ENCODE measurements at regions not wholly inside any gene's neighbourhood (a gene's known extent, or its start where the extent isn't known, plus 50 kb on each side); places are given as distances from the start of the nearest gene placed in this dataset.

DNA sequence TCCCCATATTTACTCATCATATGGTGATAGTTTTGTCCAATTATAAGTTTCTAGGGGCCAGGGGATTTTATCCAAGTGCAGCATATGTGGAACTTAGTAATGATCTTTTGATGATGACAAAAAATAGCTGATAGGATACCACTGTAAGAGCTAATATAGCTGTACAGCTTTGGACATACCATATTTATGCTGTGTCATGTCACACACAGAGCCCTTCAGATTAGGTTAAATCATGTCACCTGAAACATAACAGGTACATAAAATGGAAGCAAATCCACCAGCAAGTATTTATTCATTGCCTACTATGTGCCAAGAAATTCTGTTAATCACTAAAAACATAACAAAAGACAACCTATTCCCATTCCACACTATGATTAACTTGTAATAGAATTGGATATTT is 82.8 kb upstream of the IPO9 start:
- DNase-seq (ENCODE audit: low read depth in 3 of 3): no peak

DNA sequence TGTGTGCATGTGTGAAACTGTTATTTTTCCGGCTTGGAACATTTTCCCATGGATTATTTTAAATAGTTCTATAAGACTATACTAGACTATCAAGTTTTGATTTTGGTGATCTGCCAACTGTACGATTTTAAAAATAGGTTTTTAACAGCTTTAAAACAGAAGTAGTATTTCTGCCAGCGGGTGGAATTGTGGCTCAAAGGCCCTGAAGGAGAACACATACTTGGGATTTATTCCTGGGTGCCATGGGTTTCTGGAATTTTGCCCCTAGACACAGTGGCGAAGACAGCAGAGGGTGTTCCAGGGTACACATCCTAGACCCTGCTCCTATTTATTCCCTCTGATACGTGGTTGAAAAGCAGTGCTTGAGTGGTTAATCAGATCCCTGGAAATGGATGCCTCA is 81.7 kb upstream of the IPO9 start:
- DNase-seq (ENCODE audit: low read depth in 3 of 3): no peak

DNA sequence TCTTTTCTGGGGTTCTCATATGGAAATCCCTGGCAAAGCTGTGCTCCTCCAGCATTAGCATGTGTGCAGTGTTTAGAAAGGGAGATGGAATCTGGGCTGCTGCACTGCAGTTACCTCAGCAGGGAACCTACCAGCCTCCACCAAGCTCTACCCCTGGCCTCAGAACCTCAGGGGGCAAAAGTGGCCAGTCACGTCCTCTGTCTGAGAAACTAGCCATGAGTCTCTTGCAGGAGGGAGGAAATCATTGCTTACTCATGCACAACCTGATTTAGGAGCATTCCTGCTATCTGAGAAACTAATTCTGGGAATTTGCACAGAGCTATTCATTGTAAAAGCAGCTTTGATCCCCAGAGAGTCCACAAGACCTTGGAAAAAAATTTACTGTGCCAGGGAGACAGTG is 80.6 kb upstream of the IPO9 start:
- no peak for DNase-seq (ENCODE audit: low read depth in 3 of 3)

GRCh38 chr1:201749059-201749690 is 79.8 kb upstream of the IPO9 start:
- no peak for DNase-seq (ENCODE audit: low read depth in 3 of 3)

GRCh38 chr1:201750120-201750519 is 78.8 kb upstream of the IPO9 start:
- DNase-seq (ENCODE audit: low read depth in 3 of 3): no peak

DNA sequence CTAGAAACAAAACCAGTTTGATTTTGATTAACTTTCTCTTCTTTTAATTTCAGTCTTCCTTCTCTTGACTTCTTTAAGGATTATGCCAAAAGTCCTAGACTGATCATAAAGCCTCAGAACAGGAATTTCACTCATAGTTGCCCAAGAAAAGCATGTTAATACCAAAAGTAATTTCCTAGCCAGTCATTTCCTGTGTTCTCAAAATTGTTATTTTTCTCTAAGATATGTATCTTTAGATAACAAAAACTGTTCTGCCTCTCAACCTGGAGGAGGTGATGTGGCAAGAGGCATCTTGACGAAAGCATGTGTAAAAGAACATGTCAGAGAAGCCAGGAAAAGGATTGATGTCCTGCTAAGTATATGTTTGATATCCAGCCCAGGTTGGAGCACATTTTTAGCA is 78.0 kb upstream of the IPO9 start:
- DNase-seq (ENCODE audit: low read depth in 3 of 3): no peak

DNA sequence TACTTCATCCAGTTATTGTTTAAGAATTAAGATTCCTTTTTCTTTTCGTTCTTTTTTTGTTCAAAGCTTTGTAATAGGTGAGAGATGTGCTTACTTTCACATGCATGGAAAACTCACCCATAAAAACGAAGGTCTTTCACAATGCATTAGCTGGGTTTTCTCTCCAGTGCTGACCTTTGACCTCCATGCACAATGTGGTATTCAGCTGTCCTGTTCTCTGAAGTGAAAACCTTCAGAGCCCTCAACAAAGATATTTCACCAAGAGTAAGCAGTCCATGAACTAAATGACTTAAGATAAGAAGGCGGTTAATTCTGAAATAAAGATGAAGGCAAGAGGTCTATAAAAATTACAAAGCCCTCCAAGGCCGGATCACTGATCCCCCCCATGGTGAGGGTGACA is 77.1 kb upstream of the IPO9 start:
- no peak for DNase-seq (ENCODE audit: low read depth in 3 of 3)

DNA sequence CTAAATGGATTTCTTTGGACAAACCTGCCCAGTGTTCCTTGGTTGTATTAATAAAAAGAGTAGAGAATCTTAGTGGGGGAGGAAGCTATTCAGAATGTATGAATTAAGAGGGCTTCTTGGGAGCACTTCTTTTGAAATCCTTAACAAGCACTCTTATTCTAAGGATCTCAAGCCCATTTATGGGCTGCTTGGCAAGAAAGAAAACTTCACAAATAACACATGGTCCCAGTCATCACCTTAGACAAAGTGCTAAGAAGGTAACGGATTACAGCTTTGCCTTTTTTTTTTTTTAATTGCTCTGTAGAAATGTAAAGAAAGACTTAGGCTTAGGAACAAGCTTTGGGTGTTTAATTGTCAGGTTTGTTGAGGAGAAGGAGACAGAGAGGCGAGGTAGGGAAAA is 76.6 kb upstream of the IPO9 start:
- no peak for DNase-seq (ENCODE audit: low read depth in 3 of 3)

DNA sequence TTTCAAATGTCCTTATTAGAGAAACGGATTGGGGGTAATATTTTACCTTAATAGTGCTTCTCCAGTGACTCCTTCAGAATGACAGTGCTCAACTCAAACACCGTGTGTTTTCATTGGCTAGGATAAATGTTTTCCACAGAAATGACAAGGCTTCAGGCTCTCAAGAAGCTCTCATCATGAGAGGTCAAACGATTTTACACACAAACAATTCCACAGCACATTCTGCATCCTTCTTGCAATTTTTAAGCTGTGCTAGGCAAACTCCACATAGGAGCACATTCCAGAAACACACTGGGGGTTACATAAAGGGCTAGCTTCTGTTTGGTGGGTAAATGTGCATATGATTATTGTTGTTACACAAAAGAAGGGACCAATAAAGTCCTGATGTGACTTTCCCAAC is 75.5 kb upstream of the IPO9 start:
- no peak for DNase-seq (ENCODE audit: low read depth in 3 of 3)

- DNase-seq (ENCODE audit: low read depth in 3 of 3): no peak
These were observed 74.6 kb upstream of the IPO9 start for GRCh38 chr1:201754353-201754752.

DNA sequence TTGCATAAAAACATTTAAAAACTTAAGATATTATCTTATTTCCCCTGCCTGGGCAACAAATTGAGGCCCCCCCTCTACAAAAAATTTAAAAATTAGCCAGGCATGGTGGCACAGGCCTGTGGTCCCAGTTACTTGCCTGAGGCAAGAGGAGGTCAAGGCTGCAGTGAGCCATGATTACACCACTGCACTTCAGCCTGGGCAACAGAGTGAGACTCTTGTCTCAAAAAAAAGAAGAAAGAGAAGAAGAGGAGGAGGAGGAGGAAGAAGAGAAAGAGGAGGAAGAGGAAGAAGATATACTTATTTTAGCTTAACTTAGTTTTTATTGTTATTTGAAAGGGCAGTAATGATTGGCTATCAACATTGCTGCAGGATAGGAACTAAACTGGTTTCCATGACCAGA is 73.8 kb upstream of the IPO9 start:
- no peak for DNase-seq (ENCODE audit: low read depth in 3 of 3)

DNA sequence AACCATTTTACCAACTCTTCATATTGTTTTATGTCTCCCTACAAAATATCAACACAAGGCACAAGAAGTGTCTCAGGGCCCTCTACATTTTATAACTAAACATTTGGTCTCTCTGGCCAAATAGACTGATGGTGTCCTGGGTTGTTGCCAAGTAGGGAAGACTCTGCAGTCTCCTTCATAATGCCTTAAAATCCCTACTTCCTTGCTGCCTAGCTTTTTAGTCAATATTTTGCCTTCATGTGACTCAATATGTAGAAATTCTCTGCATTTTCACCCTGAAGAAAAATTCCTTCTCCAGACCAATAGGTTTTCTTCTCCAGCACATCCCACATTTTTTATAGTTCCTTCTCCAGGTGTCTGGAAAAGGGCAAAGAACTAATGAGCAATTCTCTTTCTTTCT is 72.6 kb upstream of the IPO9 start:
- no peak for DNase-seq (ENCODE audit: low read depth in 3 of 3)

DNA sequence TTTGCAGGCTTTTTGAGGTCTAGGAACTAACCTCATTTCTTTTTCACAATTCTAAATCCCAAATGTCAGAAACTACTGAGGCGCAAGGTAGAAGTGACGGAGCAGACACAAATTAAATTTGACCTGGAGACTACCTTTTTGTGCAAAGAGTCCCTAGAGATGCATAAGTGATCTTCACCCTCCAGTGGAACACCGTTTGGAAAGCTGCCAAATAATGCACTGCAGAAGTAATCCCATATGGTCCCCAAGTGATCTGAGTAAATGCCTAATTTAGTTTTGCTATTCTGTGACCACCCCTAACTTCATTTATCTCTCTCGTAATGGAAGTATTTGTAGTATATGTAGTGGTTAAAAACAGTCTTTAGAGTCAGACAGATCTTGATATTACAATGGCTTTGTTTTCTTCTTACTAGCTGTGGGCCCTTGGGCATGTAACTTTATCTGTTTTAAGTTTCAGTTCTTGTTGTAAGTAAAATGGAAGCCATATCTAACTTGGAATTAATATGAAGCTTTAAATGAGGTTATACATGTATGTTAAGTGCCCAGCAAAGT is 70.4 kb upstream of the IPO9 start:
- no peak for DNase-seq (ENCODE audit: low read depth in 3 of 3)

- DNase-seq (ENCODE audit: low read depth in 3 of 3): no peak
These were observed 69.7 kb upstream of the IPO9 start for GRCh38 chr1:201759194-201759815.

GRCh38 chr1:201760516-201760915 is 68.4 kb upstream of the IPO9 start:
- no peak for DNase-seq (ENCODE audit: low read depth in 3 of 3)

GRCh38 chr1:201761178-201761577 is 67.8 kb upstream of the IPO9 start:
- no peak for DNase-seq (ENCODE audit: low read depth in 3 of 3)

DNA sequence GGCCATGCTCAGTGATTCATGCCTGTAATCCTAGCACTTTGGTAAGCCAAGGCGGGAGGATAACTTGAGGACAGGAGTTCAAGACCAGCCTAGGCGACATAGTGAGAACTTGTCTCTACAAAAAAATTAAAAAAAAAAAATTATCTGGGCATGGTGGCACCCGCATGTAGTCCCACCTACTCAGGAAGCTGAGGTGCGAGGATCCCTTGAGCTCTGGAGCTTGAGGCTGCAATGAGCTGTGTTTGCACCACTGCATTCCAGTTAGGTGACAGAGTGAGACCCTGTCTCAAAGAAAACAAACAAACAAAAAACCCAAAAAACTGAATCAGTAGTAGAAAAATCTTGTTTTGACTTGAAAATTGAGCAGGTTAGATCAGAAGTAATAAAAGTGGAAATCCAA is 67.1 kb upstream of the IPO9 start:
- no peak for DNase-seq (ENCODE audit: low read depth in 3 of 3)

GRCh38 chr1:201762381-201762780 is 66.6 kb upstream of the IPO9 start:
- DNase-seq (ENCODE audit: low read depth in 3 of 3): no peak

DNA sequence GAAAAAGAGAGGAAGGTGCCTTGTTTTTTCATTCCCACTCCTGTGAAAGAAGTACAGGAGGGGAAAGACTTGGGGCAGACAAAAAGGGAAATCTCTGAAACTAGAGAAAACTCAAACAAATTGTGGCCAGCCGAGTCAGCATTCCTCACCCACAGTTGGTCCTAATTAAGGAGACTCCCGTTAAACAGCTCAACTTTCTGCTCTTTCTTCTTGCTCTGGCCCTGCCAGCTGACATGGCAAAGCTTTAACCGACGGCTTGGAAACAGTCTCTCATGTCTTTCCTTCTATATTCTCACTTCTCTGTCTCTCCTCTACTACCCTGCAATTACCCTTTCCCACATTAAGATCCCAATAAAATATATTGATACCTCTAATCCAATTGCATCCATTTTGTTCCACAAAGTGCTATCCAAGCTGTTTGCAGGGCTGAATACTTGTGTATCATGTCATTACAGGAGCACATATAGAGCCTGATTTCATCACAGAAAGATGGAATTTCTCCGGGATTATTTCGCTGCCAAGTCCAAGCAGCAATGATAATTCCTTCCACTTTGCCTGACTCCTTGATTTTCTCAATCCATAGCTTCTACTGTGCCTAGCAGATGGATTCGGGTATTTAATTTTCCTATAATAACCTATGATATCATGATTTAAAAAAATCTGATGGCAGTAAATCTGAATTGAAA is 65.4 kb upstream of the IPO9 start:
- no peak for DNase-seq (ENCODE audit: low read depth in 3 of 3)

DNA sequence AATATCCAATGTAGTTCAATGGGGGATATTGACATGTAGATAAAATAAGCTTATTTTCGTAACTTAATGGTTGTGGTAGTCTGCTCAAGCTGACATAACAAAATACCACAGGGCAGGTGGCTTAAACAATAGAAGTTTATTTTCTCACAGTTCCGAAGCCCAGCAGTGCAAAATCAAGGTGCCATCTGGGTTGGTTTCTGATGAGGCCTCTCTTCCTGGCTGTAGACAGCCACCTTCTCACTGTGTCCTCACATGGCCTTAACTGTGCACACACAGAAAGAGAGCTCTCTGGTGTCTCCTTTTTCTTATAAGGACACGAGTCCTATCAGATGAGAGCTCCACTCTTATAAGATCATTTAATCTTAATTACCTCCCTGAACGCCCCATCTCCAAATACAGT is 64.8 kb upstream of the IPO9 start:
- no peak for DNase-seq (ENCODE audit: low read depth in 3 of 3)

DNA sequence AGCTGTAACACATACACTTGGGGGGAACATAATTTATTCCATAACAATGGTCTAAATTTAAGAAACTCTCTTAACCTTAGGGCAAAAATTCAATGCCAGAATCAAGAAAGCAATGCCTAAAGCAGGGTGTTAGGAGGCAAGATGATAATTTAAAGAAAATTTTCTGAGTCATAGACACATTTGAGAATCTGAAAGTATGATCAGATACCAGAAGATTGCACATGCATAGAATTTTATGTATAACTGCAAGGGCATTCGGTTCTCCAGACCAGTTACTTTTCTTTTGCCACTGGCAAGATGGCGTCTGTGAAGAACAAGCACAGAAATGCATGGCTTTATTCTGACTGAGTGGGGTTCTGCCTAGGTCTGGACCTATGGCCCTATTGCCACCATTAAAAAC is 64.4 kb upstream of the IPO9 start:
- no peak for DNase-seq (ENCODE audit: low read depth in 3 of 3)

GRCh38 chr1:201766131-201766866 is 62.7 kb upstream of the IPO9 start:
- no peak for DNase-seq (ENCODE audit: low read depth in 3 of 3)

GRCh38 chr1:201767339-201767738 is 61.6 kb upstream of the IPO9 start:
- DNase-seq (ENCODE audit: low read depth in 3 of 3): no peak

Measured in stimulated activated CD4-positive, alpha-beta T cell treated with anti-CD3 and anti-CD28 coated beads, TNF-alpha, amount 100 ng/mL, for 48 hours (primary cell).